ENCODE measurements at regions not wholly inside any gene's neighbourhood (a gene's known extent, or its start where the extent isn't known, plus 50 kb on each side); places are given as distances from the start of the nearest gene placed in this dataset.

- Histone ChIP-seq H3K9me3 (no peaks in the 10 kb centered on the region), H3K36me3 (replicated peaks) (no peaks in the 10 kb centered on the region), H3K4me1 (no peaks in the 10 kb centered on the region), H3K4me3 (no peak overlapping the region), H3K27me3 (ENCODE audit: low read depth) (no peaks in the 10 kb centered on the region)
- no peak for DNase-seq (ENCODE audit: low spot score in 2 of 2)
- in situ Hi-C loops (cut with MboI; ENCODE audit: low sequenced_read_pairs): no loop called here
Measured at GRCh38 chr13:72230131-72230530, 363.1 kb upstream of the DACH1 start.

GRCh38 chr13:72229067-72229466, 362.1 kb upstream of the DACH1 start:
- DNase-seq (ENCODE audit: low spot score in 2 of 2): no peak
- Histone ChIP-seq H3K9me3 (no peaks in the 10 kb centered on the region), H3K4me1 (no peaks in the 10 kb centered on the region), H3K36me3 (replicated peaks) (no peaks in the 10 kb centered on the region), H3K27me3 (ENCODE audit: low read depth) (no peaks in the 10 kb centered on the region), H3K4me3 (no peak overlapping the region)
- in situ Hi-C loops (cut with MboI; ENCODE audit: low sequenced_read_pairs): no loop called here

- Histone ChIP-seq H3K4me3 (no peak overlapping the region), H3K36me3 (replicated peaks) (no peaks in the 10 kb centered on the region), H3K9me3 (no peaks in the 10 kb centered on the region; the same call in 1 of the 2 replicates), H3K4me1 (no peaks in the 10 kb centered on the region), H3K27me3 (ENCODE audit: low read depth) (no peaks in the 10 kb centered on the region)
- peak; percentile 73 to 83 for DNase-seq (ENCODE audit: low spot score in 2 of 2)
- in situ Hi-C loops (cut with MboI; ENCODE audit: low sequenced_read_pairs): no loop called here
Measured at GRCh38 chr13:72221276-72221962, 354.4 kb upstream of the DACH1 start.

- Histone ChIP-seq H3K9me3 (no peaks in the 10 kb centered on the region; the same call in 1 of the 2 replicates), H3K4me3 (no peak overlapping the region), H3K36me3 (replicated peaks) (no peaks in the 10 kb centered on the region), H3K4me1 (no peaks in the 10 kb centered on the region), H3K27me3 (ENCODE audit: low read depth) (no peaks in the 10 kb centered on the region)
- in situ Hi-C loops (cut with MboI; ENCODE audit: low sequenced_read_pairs): no loop called here
- no peak for DNase-seq (ENCODE audit: low spot score in 2 of 2)
Measured at GRCh38 chr13:72218966-72219365, 352.0 kb upstream of the DACH1 start.

- H3K4me3 ChIP-seq: no peak overlapping the region
- no peak for DNase-seq (ENCODE audit: low spot score in 2 of 2)
- H3K9me3 ChIP-seq: no peaks in the 10 kb centered on the region; the same call in 1 of the 2 replicates
- H3K36me3 ChIP-seq (replicated peaks): no peaks in the 10 kb centered on the region
- no peaks in the 10 kb centered on the region for H3K27me3 ChIP-seq (ENCODE audit: low read depth)
- no peaks in the 10 kb centered on the region for H3K4me1 ChIP-seq
- in situ Hi-C loops (cut with MboI; ENCODE audit: low sequenced_read_pairs): no loop called here
Measured at GRCh38 chr13:72217142-72217541, 350.1 kb upstream of the DACH1 start.

GRCh38 chr13:72208112-72208645, 341.2 kb upstream of the DACH1 start:
- Histone ChIP-seq H3K4me1 (no peaks in the 10 kb centered on the region), H3K4me3 (no peak overlapping the region), H3K9me3 (no peaks in the 10 kb centered on the region), H3K36me3 (replicated peaks) (no peaks in the 10 kb centered on the region), H3K27me3 (ENCODE audit: low read depth) (no peaks in the 10 kb centered on the region)
- in situ Hi-C loops (cut with MboI; ENCODE audit: low sequenced_read_pairs): no loop called here
- no peak for DNase-seq (ENCODE audit: low spot score in 2 of 2)

- Histone ChIP-seq H3K27me3 (ENCODE audit: low read depth) (no peaks in the 10 kb centered on the region), H3K4me3 (no peak overlapping the region), H3K9me3 (no peaks in the 10 kb centered on the region), H3K36me3 (replicated peaks) (no peaks in the 10 kb centered on the region), H3K4me1 (no peaks in the 10 kb centered on the region)
- in situ Hi-C loops (cut with MboI; ENCODE audit: low sequenced_read_pairs): no loop called here
- no peak for DNase-seq (ENCODE audit: low spot score in 2 of 2)
Measured at GRCh38 chr13:72205773-72206172, 338.8 kb upstream of the DACH1 start.

GRCh38 chr13:72204291-72204690, 337.3 kb upstream of the DACH1 start:
- in situ Hi-C loops (cut with MboI; ENCODE audit: low sequenced_read_pairs): no loop called here
- Histone ChIP-seq H3K4me3 (no peak overlapping the region), H3K27me3 (ENCODE audit: low read depth) (no peaks in the 10 kb centered on the region), H3K4me1 (no peaks in the 10 kb centered on the region), H3K9me3 (no peaks in the 10 kb centered on the region), H3K36me3 (replicated peaks) (no peaks in the 10 kb centered on the region)
- DNase-seq (ENCODE audit: low spot score in 2 of 2): no peak

- Histone ChIP-seq H3K4me3 (no peak overlapping the region), H3K4me1 (no peaks in the 10 kb centered on the region), H3K9me3 (no peaks in the 10 kb centered on the region), H3K27me3 (ENCODE audit: low read depth) (no peaks in the 10 kb centered on the region), H3K36me3 (replicated peaks) (no peaks in the 10 kb centered on the region)
- in situ Hi-C loops (cut with MboI; ENCODE audit: low sequenced_read_pairs): no loop called here
- DNase-seq (ENCODE audit: low spot score in 2 of 2): no peak
Measured at GRCh38 chr13:72201726-72202125, 334.7 kb upstream of the DACH1 start.

GRCh38 chr13:72199640-72200039, 332.6 kb upstream of the DACH1 start:
- peaks cover 12% of the 10 kb centered on the region for H3K4me1 ChIP-seq
- in situ Hi-C loops (cut with MboI; ENCODE audit: low sequenced_read_pairs): no loop called here
- H3K4me3 ChIP-seq: no peak overlapping the region
- no peaks in the 10 kb centered on the region for H3K27me3 ChIP-seq (ENCODE audit: low read depth)
- no peaks in the 10 kb centered on the region for H3K36me3 ChIP-seq (replicated peaks)
- no peak for DNase-seq (ENCODE audit: low spot score in 2 of 2)
- no peaks in the 10 kb centered on the region for H3K9me3 ChIP-seq

- no peaks in the 10 kb centered on the region for H3K27me3 ChIP-seq (ENCODE audit: low read depth)
- in situ Hi-C loops (cut with MboI; ENCODE audit: low sequenced_read_pairs): no loop called here
- no peak for DNase-seq (ENCODE audit: low spot score in 2 of 2)
- no peaks in the 10 kb centered on the region for H3K36me3 ChIP-seq (replicated peaks)
- no peak overlapping the region for H3K4me3 ChIP-seq
- H3K9me3 ChIP-seq: no peaks in the 10 kb centered on the region
- H3K4me1 ChIP-seq: peaks cover 14% of the 10 kb centered on the region
Measured at GRCh38 chr13:72198967-72199560, 332.1 kb upstream of the DACH1 start.

- Histone ChIP-seq H3K4me3 (no peak overlapping the region), H3K4me1 (peaks cover 14% of the 10 kb centered on the region), H3K36me3 (replicated peaks) (no peaks in the 10 kb centered on the region), H3K27me3 (ENCODE audit: low read depth) (no peaks in the 10 kb centered on the region), H3K9me3 (no peaks in the 10 kb centered on the region)
- no peak for DNase-seq (ENCODE audit: low spot score in 2 of 2)
- in situ Hi-C loops (cut with MboI; ENCODE audit: low sequenced_read_pairs): no loop called here
Measured at GRCh38 chr13:72198042-72198441, 331.0 kb upstream of the DACH1 start.

GRCh38 chr13:72195044-72195704, 328.2 kb upstream of the DACH1 start:
- H3K27me3 ChIP-seq (ENCODE audit: low read depth): no peaks in the 10 kb centered on the region
- H3K36me3 ChIP-seq (replicated peaks): no peaks in the 10 kb centered on the region
- in situ Hi-C loops (cut with MboI; ENCODE audit: low sequenced_read_pairs): no loop called here
- H3K4me3 ChIP-seq: no peak overlapping the region
- peak in 1 of 2 experiments; percentile 81 for DNase-seq (ENCODE audit: low spot score in 2 of 2)
- H3K4me1 ChIP-seq: peaks cover 14% of the 10 kb centered on the region
- H3K9me3 ChIP-seq: no peaks in the 10 kb centered on the region

- Histone ChIP-seq H3K27me3 (ENCODE audit: low read depth) (no peaks in the 10 kb centered on the region), H3K9me3 (no peaks in the 10 kb centered on the region), H3K4me3 (no peak overlapping the region), H3K36me3 (replicated peaks) (no peaks in the 10 kb centered on the region), H3K4me1 (peaks cover 14% of the 10 kb centered on the region)
- peak in 1 of 2 experiments; percentile 21 for DNase-seq (ENCODE audit: low spot score in 2 of 2)
- in situ Hi-C loops (cut with MboI; ENCODE audit: low sequenced_read_pairs): no loop called here
Measured at GRCh38 chr13:72194523-72194922, 327.5 kb upstream of the DACH1 start.

All from HAP-1 (cell line).